ENCODE measurements at regions not wholly inside any gene's neighbourhood (a gene's known extent, or its start where the extent isn't known, plus 50 kb on each side); places are given as distances from the start of the nearest gene placed in this dataset.

DNA sequence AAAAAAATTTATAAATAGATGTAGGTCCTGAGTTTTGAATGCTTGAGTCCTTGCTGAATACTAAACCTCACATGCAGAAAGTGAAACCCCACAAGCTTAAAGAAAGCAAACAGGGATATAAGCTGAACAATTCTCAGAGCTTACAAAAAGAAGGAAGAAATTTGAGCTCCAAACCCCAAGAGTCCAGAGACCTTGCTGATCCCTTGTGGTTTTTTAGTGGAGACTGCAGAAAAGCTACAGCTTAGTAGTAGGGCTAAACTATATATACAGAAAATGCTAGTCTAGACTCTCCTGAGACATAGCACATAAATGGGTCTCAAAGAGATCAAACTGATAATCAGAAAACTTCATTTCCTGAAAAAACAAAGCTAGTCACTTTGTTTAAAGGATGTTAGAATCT lies 1548.1 kb upstream of the ZEB2 start:
- H3K27ac ChIP-seq (ENCODE audit: low read depth, low read length, poor library complexity, severe bottlenecking), result no peak overlapping the region
- no peak for DNase-seq (ENCODE audit: low spot score)
- no peak overlapping the region for H3K4me3 ChIP-seq (ENCODE audit: low read depth, low read length, poor library complexity, severe bottlenecking)
- no TSS peak for BruUV-seq (replicated peaks)
- no peaks in the 10 kb centered on the region for H3K4me1 ChIP-seq (ENCODE audit: insufficient read depth, low read length, poor library complexity, severe bottlenecking)
- peaks cover 11% of the 10 kb centered on the region for H3K9me3 ChIP-seq (ENCODE audit: low read depth, low read length, poor library complexity, severe bottlenecking)
- ChIA-PET POLR2A (ENCODE audit: low non-redundant PET) (interaction anchor here (1.0 kb wide), 1 partner anchor 1588 kb away, joined by 3 read pairs; no protein-coding TSS in a partner anchor), CTCF (no interaction called here)
- TF ChIP-seq, protein P1, sequence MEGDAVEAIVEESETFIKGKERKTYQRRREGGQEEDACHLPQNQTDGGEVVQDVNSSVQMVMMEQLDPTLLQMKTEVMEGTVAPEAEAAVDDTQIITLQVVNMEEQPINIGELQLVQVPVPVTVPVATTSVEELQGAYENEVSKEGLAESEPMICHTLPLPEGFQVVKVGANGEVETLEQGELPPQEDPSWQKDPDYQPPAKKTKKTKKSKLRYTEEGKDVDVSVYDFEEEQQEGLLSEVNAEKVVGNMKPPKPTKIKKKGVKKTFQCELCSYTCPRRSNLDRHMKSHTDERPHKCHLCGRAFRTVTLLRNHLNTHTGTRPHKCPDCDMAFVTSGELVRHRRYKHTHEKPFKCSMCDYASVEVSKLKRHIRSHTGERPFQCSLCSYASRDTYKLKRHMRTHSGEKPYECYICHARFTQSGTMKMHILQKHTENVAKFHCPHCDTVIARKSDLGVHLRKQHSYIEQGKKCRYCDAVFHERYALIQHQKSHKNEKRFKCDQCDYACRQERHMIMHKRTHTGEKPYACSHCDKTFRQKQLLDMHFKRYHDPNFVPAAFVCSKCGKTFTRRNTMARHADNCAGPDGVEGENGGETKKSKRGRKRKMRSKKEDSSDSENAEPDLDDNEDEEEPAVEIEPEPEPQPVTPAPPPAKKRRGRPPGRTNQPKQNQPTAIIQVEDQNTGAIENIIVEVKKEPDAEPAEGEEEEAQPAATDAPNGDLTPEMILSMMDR (conservative IDR thresholded peaks at IDR 0.05; ENCODE audit: low read depth, low read length), result no peak
- TF ChIP-seq EZH2 (IDR thresholded peaks at IDR 0.05; ENCODE audit: borderline replicate concordance, low read depth, low read length, poor library complexity, severe bottlenecking), result no peak
- H3K36me3 ChIP-seq (ENCODE audit: insufficient read depth, low read length, poor library complexity, severe bottlenecking), result no peaks in the 10 kb centered on the region
- H3K27me3 ChIP-seq (replicated peaks; ENCODE audit: insufficient read depth, low read depth, low read length, poor library complexity), result no peaks in the 10 kb centered on the region
- intact Hi-C loops (cut with micrococcal nuclease; ENCODE audit: unreplicated experiment), result no loop called here

DNA sequence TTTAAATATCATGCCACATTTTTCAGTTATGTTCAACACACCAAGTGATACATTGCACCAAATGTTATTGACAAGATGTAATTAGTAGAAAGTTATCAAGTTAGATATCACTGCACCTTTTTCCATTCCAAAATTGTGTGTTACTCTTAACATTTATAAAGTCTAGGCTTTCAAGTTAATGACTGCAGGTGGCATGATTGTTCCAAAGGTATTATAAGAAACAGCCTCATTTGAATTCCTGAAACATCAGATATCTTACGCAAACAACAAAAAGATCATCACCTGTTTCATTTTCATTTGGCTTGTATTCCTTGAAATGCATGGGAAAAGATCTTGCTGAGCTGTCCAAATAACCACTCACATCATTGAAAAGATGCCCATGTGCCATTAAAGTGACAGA lies 1528.2 kb upstream of the ZEB2 start:
- TF ChIP-seq EZH2 (IDR thresholded peaks at IDR 0.05; ENCODE audit: borderline replicate concordance, low read depth, low read length, poor library complexity, severe bottlenecking), result no peak
- TF ChIP-seq, protein P1 (conservative IDR thresholded peaks at IDR 0.05; ENCODE audit: low read depth, low read length), result no peak
- Histone ChIP-seq H3K27ac (ENCODE audit: low read depth, low read length, poor library complexity, severe bottlenecking) (no peak overlapping the region), H3K36me3 (ENCODE audit: insufficient read depth, low read length, poor library complexity, severe bottlenecking) (no peaks in the 10 kb centered on the region), H3K4me3 (ENCODE audit: low read depth, low read length, poor library complexity, severe bottlenecking) (no peak overlapping the region), H3K27me3 (replicated peaks; ENCODE audit: insufficient read depth, low read depth, low read length, poor library complexity) (no peaks in the 10 kb centered on the region), H3K4me1 (ENCODE audit: insufficient read depth, low read length, poor library complexity, severe bottlenecking) (no peaks in the 10 kb centered on the region), H3K9me3 (ENCODE audit: low read depth, low read length, poor library complexity, severe bottlenecking) (no peaks in the 10 kb centered on the region)
- DNase-seq (ENCODE audit: low spot score), result no peak
- CTCF ChIA-PET, result no interaction called here
- POLR2A ChIA-PET (ENCODE audit: low non-redundant PET), result no interaction called here
- no TSS peak for BruUV-seq (replicated peaks)
- intact Hi-C loops (cut with micrococcal nuclease; ENCODE audit: unreplicated experiment), result no loop called here

DNA sequence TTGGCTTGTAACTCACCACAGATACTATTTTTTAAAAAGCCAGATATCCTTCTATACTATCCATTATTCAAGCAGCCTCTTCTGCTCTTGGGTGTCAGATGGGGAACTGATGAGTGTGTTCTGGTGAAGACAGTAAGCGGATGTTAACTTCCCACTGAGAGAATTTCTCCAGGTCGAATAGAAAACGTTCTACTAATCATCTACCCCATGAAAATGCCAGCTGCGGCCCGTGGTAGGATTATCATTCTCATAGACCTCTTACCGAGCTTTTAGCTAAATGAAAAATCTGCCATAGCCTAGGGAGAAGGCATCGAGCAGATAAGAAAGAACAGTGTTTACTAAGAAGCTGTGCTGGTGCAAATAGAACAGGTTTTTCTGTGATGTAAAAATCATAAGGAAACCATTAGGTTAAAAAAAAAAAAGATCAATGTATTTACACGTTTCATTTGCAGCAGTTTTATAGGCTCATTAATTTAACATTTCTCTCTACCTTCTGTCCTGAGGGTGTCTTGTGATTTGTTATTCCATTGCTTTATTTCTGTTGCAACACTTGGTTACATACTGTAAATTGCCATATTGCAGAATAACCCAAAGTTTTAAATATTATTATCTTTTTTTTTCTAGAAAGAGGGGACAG lies 1521.5 kb upstream of the ZEB2 start:
- POLR2A ChIA-PET (ENCODE audit: low non-redundant PET), result no interaction called here
- CTCF ChIA-PET, result interaction anchor here (0.6 kb wide), 1 partner anchor 19 kb away, joined by 3 read pairs; no protein-coding TSS in a partner anchor
- TF ChIP-seq, protein P1 (conservative IDR thresholded peaks at IDR 0.05; ENCODE audit: low read depth, low read length), result no peak
- no peak for TF ChIP-seq EZH2 (IDR thresholded peaks at IDR 0.05; ENCODE audit: borderline replicate concordance, low read depth, low read length, poor library complexity, severe bottlenecking)
- no peaks in the 10 kb centered on the region for H3K4me1 ChIP-seq (ENCODE audit: insufficient read depth, low read length, poor library complexity, severe bottlenecking)
- no peak overlapping the region for H3K27ac ChIP-seq (ENCODE audit: low read depth, low read length, poor library complexity, severe bottlenecking)
- no peaks in the 10 kb centered on the region for H3K27me3 ChIP-seq (replicated peaks; ENCODE audit: insufficient read depth, low read depth, low read length, poor library complexity)
- DNase-seq (ENCODE audit: low spot score), result no peak
- no peak overlapping the region for H3K4me3 ChIP-seq (ENCODE audit: low read depth, low read length, poor library complexity, severe bottlenecking)
- no TSS peak for BruUV-seq (replicated peaks)
- no peaks in the 10 kb centered on the region for H3K9me3 ChIP-seq (ENCODE audit: low read depth, low read length, poor library complexity, severe bottlenecking)
- no peaks in the 10 kb centered on the region for H3K36me3 ChIP-seq (ENCODE audit: insufficient read depth, low read length, poor library complexity, severe bottlenecking)
- intact Hi-C loops (cut with micrococcal nuclease; ENCODE audit: unreplicated experiment), result no loop called here
